GM19238 (cell line): ENCODE measurements at regions not wholly inside any gene's neighbourhood (a gene's known extent, or its start where the extent isn't known, plus 50 kb on each side); places are given as distances from the start of the nearest gene placed in this dataset.

Experiments used
- DNase-seq: peaks from one replicate; pipeline ENCODE4 v3.0.0; 2011; ENCODE audit warnings: low spot score; ENCODE audit not compliant: insufficient read length

- no peak for DNase-seq
Measured at GRCh38 chr4:156596026-156596425, 375.6 kb downstream of the PDGFC start.

GRCh38 chr4:156595041-156595440, 376.6 kb downstream of the PDGFC start:
- DNase-seq = no peak

- DNase-seq = no peak
Measured at GRCh38 chr4:156594624-156595023, 377.0 kb downstream of the PDGFC start.

GRCh38 chr4:156593464-156593863, 378.1 kb downstream of the PDGFC start:
- DNase-seq = no peak

- no peak for DNase-seq
Measured at GRCh38 chr4:156591679-156592078, 379.9 kb downstream of the PDGFC start.

GRCh38 chr4:156584100-156584499, 387.5 kb downstream of the PDGFC start:
- DNase-seq = no peak

GRCh38 chr4:156583265-156583664, 388.3 kb downstream of the PDGFC start:
- DNase-seq = no peak

GRCh38 chr4:156581282-156582063, 390.1 kb downstream of the PDGFC start:
- no peak for DNase-seq

GRCh38 chr4:156578713-156579112, 392.9 kb downstream of the PDGFC start:
- DNase-seq = no peak

GRCh38 chr4:156578005-156578404, 393.6 kb downstream of the PDGFC start:
- no peak for DNase-seq

- DNase-seq = no peak
Measured at GRCh38 chr4:156576946-156577345, 394.7 kb downstream of the PDGFC start.

- no peak for DNase-seq
Measured at GRCh38 chr4:156575430-156576073, 396.0 kb downstream of the PDGFC start.

GRCh38 chr4:156571146-156571545, 400.5 kb downstream of the PDGFC start:
- DNase-seq = no peak

GRCh38 chr4:156569535-156569934, 402.1 kb downstream of the PDGFC start:
- no peak for DNase-seq

GRCh38 chr4:156568484-156568883, 403.1 kb downstream of the PDGFC start:
- no peak for DNase-seq

- DNase-seq = no peak
Measured at GRCh38 chr4:156568041-156568440, 403.6 kb downstream of the PDGFC start.

GRCh38 chr4:156560701-156561100, 410.9 kb downstream of the PDGFC start:
- DNase-seq = no peak

GRCh38 chr4:156559346-156559745, 412.3 kb downstream of the PDGFC start:
- no peak for DNase-seq

GRCh38 chr4:156558373-156559025, 413.1 kb downstream of the PDGFC start:
- no peak for DNase-seq

- no peak for DNase-seq
Measured at GRCh38 chr4:156557920-156558319, 413.7 kb downstream of the PDGFC start.

GRCh38 chr4:156556336-156556735, 415.3 kb downstream of the PDGFC start:
- DNase-seq = no peak

GRCh38 chr4:156553659-156554058, 417.9 kb downstream of the PDGFC start:
- no peak for DNase-seq
